OCI-LY3 (cell line): ENCODE measurements at regions not wholly inside any gene's neighbourhood (a gene's known extent, or its start where the extent isn't known, plus 50 kb on each side); places are given as distances from the start of the nearest gene placed in this dataset.

ENCODE experiments used
- H2AFZ ChIP-seq: fragments of 200-600, 300-600 bp; shearing (Covaris generic); 2 replicates; pipeline ENCODE4 v1.6.0; 2014; ENCODE audit warnings: antibody characterized with exemption, low read depth, low read length
- H3K27ac ChIP-seq: fragments of 200-600, 300-600 bp; sonication (generic); 2 replicates; pipeline ENCODE4 v1.5.1; 2014; ENCODE audit warnings: mild to moderate bottlenecking, low read length, moderate library complexity, mixed read lengths
- H3K27me3 ChIP-seq: fragments of 200-600, 300-600 bp; sonication (generic); 2 replicates; pipeline ENCODE4 v1.6.1; 2014; ENCODE audit warnings: low read depth, low read length, mixed read lengths
- H3K36me3 ChIP-seq: fragments of 200-600, 300-600 bp; sonication (generic); replicated peaks from 2 replicates; pipeline ENCODE3; 2014; ENCODE audit warnings: low read depth, low read length, mixed read lengths
- H3K4me1 ChIP-seq: fragments of 300-600, 200-600 bp; sonication (generic); 2 replicates; pipeline ENCODE4 v1.6.1; 2014; ENCODE audit warnings: low read length, mixed read lengths
- H3K4me2 ChIP-seq: fragments of 200-600, 300-600 bp; sonication (generic); 2 replicates; pipeline ENCODE4 v1.6.1; 2014; ENCODE audit warnings: low read length, mixed read lengths
- H3K4me3 ChIP-seq: fragments of 300-600, 200-600 bp; sonication (generic); 2 replicates; pipeline ENCODE4 v1.5.1; 2014; ENCODE audit warnings: antibody characterized with exemption, mild to moderate bottlenecking, low read length, moderate library complexity
- H3K79me2 ChIP-seq: fragments of 300-600, 200-600 bp; shearing (Covaris generic); 2 replicates; pipeline ENCODE4 v1.6.1; 2014; ENCODE audit warnings: mild to moderate bottlenecking, low read length, mixed read lengths
- H3K9ac ChIP-seq: fragments of 300-600, 200-600 bp; shearing (Covaris generic); 2 replicates; pipeline ENCODE4 v1.6.0; 2014; ENCODE audit warnings: mild to moderate bottlenecking, low read length, moderate library complexity
- H3K9me3 ChIP-seq: fragments of 200-600, 300-600 bp; shearing (Covaris generic); 2 replicates; pipeline ENCODE4 v1.6.1; 2014; ENCODE audit warnings: low read length, mixed read lengths; ENCODE audit not compliant: insufficient read depth
- H4K20me1 ChIP-seq: fragments of 200-600, 300-600 bp; sonication (generic); 2 replicates; pipeline ENCODE4 v1.6.1; 2016; ENCODE audit warnings: low read length, mixed read lengths; ENCODE audit not compliant: insufficient read depth
- CTCF ChIP-seq: fragments of 200-600, 300-600 bp; sonication (generic); IDR thresholded peaks from 2 replicates; pipeline ENCODE4 v1.5.1; 2014; ENCODE audit warnings: antibody characterized with exemption, low read length, low read depth
- EZH2phosphoT487 ChIP-seq: fragments of 200-600 bp; shearing (Covaris generic); IDR thresholded peaks from 2 replicates; pipeline ENCODE4 v1.6.1; 2018; ENCODE audit warnings: antibody characterized with exemption, mixed run types, low read depth

- Histone ChIP-seq H3K79me2 (no peaks in the 10 kb centered on the region), H3K27me3 (no peaks in the 10 kb centered on the region), H4K20me1 (no peaks in the 10 kb centered on the region), H2AFZ (no peak overlapping the region), H3K9ac (no peak overlapping the region), H3K36me3 (no peaks in the 10 kb centered on the region), H3K4me2 (no peak overlapping the region), H3K4me3 (no peak overlapping the region), H3K27ac (no peak overlapping the region), H3K9me3 (no peaks in the 10 kb centered on the region), H3K4me1 (no peaks in the 10 kb centered on the region)
- no peak for TF ChIP-seq EZH2phosphoT487
- TF ChIP-seq CTCF: no peak
These were observed 397.9 kb upstream of the DYNLRB2 start for GRCh38 chr16:80142940-80143339.

GRCh38 chr16:80142281-80142680, 398.5 kb upstream of the DYNLRB2 start:
- Histone ChIP-seq H2AFZ (no peak overlapping the region), H3K27me3 (no peaks in the 10 kb centered on the region), H3K27ac (no peak overlapping the region), H4K20me1 (no peaks in the 10 kb centered on the region), H3K4me2 (no peak overlapping the region), H3K4me1 (no peaks in the 10 kb centered on the region), H3K79me2 (no peaks in the 10 kb centered on the region), H3K9ac (no peak overlapping the region), H3K9me3 (no peaks in the 10 kb centered on the region), H3K4me3 (no peak overlapping the region), H3K36me3 (no peaks in the 10 kb centered on the region)
- TF ChIP-seq CTCF (no peak), EZH2phosphoT487 (no peak)

- Histone ChIP-seq H3K27ac (no peak overlapping the region), H4K20me1 (no peaks in the 10 kb centered on the region), H3K4me1 (no peaks in the 10 kb centered on the region), H3K27me3 (no peaks in the 10 kb centered on the region), H3K4me3 (no peak overlapping the region), H3K79me2 (no peaks in the 10 kb centered on the region), H3K36me3 (no peaks in the 10 kb centered on the region), H2AFZ (no peak overlapping the region), H3K4me2 (no peak overlapping the region), H3K9ac (no peak overlapping the region), H3K9me3 (no peaks in the 10 kb centered on the region)
- TF ChIP-seq CTCF (no peak), EZH2phosphoT487 (no peak)
These were observed 411.0 kb upstream of the DYNLRB2 start for GRCh38 chr16:80129791-80130190.

GRCh38 chr16:80125677-80126076, 415.1 kb upstream of the DYNLRB2 start:
- H3K4me1 ChIP-seq: no peaks in the 10 kb centered on the region
- H4K20me1 ChIP-seq: no peaks in the 10 kb centered on the region
- H2AFZ ChIP-seq: no peak overlapping the region
- H3K27me3 ChIP-seq: no peaks in the 10 kb centered on the region
- no peak overlapping the region for H3K4me3 ChIP-seq
- no peak overlapping the region for H3K9ac ChIP-seq
- no peak overlapping the region for H3K27ac ChIP-seq
- TF ChIP-seq EZH2phosphoT487 (no peak), CTCF (no peak)
- H3K4me2 ChIP-seq: no peak overlapping the region
- no peaks in the 10 kb centered on the region for H3K9me3 ChIP-seq
- H3K36me3 ChIP-seq: no peaks in the 10 kb centered on the region
- H3K79me2 ChIP-seq: no peaks in the 10 kb centered on the region
